SK-N-SH (cell line): ENCODE measurements at regions not wholly inside any gene's neighbourhood (a gene's known extent, or its start where the extent isn't known, plus 50 kb on each side); places are given as distances from the start of the nearest gene placed in this dataset.

Experiments
- CTCF ChIA-PET: fragments of 300-600, 350-600 bp; formaldehyde crosslinking; extraction: SDS; loops from one replicate; lab custom pipeline; 2021; lab: Yijun Ruan, JAX
- POLR2A ChIA-PET: fragments of 350-600 bp; sonication (Branson Sonifier 250); formaldehyde crosslinking; extraction: SDS; loops from one replicate; lab custom pipeline; 2020; ENCODE audit warnings: antibody characterized with exemption, inconsistent platforms; lab: Yijun Ruan, JAX
- DNase-seq: peaks from one replicate; pipeline ENCODE4 v3.0.0; 2012
- H2AFZ ChIP-seq: fragments of 200-600 bp; sonication (generic); 2 replicates; pipeline ENCODE4 v1.8.1; 2016; ENCODE audit warnings: antibody characterized with exemption, mild to moderate bottlenecking, low read depth
- H3F3A ChIP-seq: fragments of 200-600 bp; sonication (generic); replicated peaks from 2 replicates; pipeline ENCODE3; 2016; ENCODE audit warnings: antibody characterized with exemption, mild to moderate bottlenecking; ENCODE audit not compliant: insufficient read depth
- H3K27ac ChIP-seq, 2 experiments: fragments of 200-500 bp in 1 of 2; fragments of 200-600 bp in 1 of 2; sonication (Bioruptor generic) in 1 of 2; sonication (generic), shearing (Covaris generic) in 1 of 2; 2 replicates each; pipeline versions ENCODE4 v1.5.1 to v1.6.1; 2014 to 2016; ENCODE audit warnings: low read depth in 2 of 2, inconsistent platforms in 1 of 2, low read length in 1 of 2, mild to moderate bottlenecking in 1 of 2, mixed read lengths in 1 of 2
- H3K27me3 ChIP-seq: fragments of 200-600 bp; sonication (generic), shearing (Covaris generic); 2 replicates; pipeline ENCODE4 v1.6.1; 2016; ENCODE audit warnings: mixed run types; ENCODE audit not compliant: insufficient read depth
- H3K36me3 ChIP-seq, 2 experiments: fragments of 200-500 bp in 1 of 2; fragments of 200-600 bp in 1 of 2; sonication (Bioruptor generic) in 1 of 2; sonication (generic) in 1 of 2; replicated peaks in 1 of 2; 2 replicates each; pipeline versions ENCODE3 to v1.5.1; 2014 to 2016; ENCODE audit warnings: low read length in 1 of 2, mild to moderate bottlenecking in 1 of 2; ENCODE audit not compliant: insufficient read depth in 2 of 2, control insufficient read depth in 1 of 2
- H3K4me1 ChIP-seq, 2 experiments: fragments of 200-500 bp in 1 of 2; fragments of 200-600 bp in 1 of 2; sonication (Bioruptor generic) in 1 of 2; sonication (generic), shearing (Covaris generic) in 1 of 2; 2 replicates each; pipeline versions ENCODE4 v1.5.1 to v1.6.1; 2014 to 2016; ENCODE audit warnings: low read depth in 1 of 2, low read length in 1 of 2, mixed run types in 1 of 2; ENCODE audit not compliant: insufficient read depth in 2 of 2, control insufficient read depth in 1 of 2
- H3K4me2 ChIP-seq: fragments of 200-600 bp; sonication (generic), shearing (Covaris generic); 2 replicates; pipeline ENCODE4 v1.6.1; 2017; ENCODE audit warnings: mixed run types
- H3K4me3 ChIP-seq, 2 experiments: fragments of 200-500 bp in 1 of 2; fragments of 200-600 bp in 1 of 2; sonication (Bioruptor generic) in 1 of 2; sonication (generic), shearing (Covaris generic) in 1 of 2; 2 replicates each; pipeline versions ENCODE4 v1.5.1 to v1.8.1; 2014 to 2016; ENCODE audit warnings: low read depth in 2 of 2, inconsistent platforms in 1 of 2, low read length in 1 of 2, mild to moderate bottlenecking in 1 of 2, mixed read lengths in 1 of 2, moderate library complexity in 1 of 2
- H3K79me2 ChIP-seq: fragments of 200-600 bp; sonication (generic); 2 replicates; pipeline ENCODE4 v1.8.1; 2017; ENCODE audit warnings: mild to moderate bottlenecking; ENCODE audit not compliant: insufficient read depth
- H3K9ac ChIP-seq: fragments of 200-600 bp; sonication (generic); 2 replicates; pipeline ENCODE4 v1.6.1; 2017; ENCODE audit warnings: mixed run types
- H3K9me2 ChIP-seq: fragments of 200-600 bp; sonication (generic); 2 replicates; pipeline ENCODE4 v1.6.1; 2017; ENCODE audit warnings: mixed run types
- H3K9me3 ChIP-seq: fragments of 200-600 bp; sonication (generic); 2 replicates; pipeline ENCODE4 v1.6.1; 2017; ENCODE audit warnings: mixed run types, mild to moderate bottlenecking, moderate library complexity
- H4K20me1 ChIP-seq: fragments of 200-600 bp; sonication (generic); 2 replicates; pipeline ENCODE4 v1.6.1; 2017; ENCODE audit warnings: mild to moderate bottlenecking, mixed run types; ENCODE audit not compliant: insufficient read depth
- JUND ChIP-seq: IDR thresholded peaks from 2 replicates; pipeline ENCODE4 v1.4.0; 2012
- MAX ChIP-seq: IDR thresholded peaks from 2 replicates; pipeline ENCODE4 v1.4.0; 2012; ENCODE audit warnings: low read depth
- NFIC ChIP-seq: IDR thresholded peaks from 2 replicates; pipeline ENCODE4 v1.4.0; 2012; ENCODE audit warnings: borderline replicate concordance
- PBX3 ChIP-seq: IDR thresholded peaks from 2 replicates; pipeline ENCODE4; 2012
- RAD21 ChIP-seq: IDR thresholded peaks from 2 replicates; pipeline ENCODE4 v1.6.1; 2012; ENCODE audit warnings: mild to moderate bottlenecking, low read length
- RCOR1 ChIP-seq: fragments of 150-350 bp; IDR thresholded peaks from 2 replicates; pipeline ENCODE4 v1.6.1; 2017; ENCODE audit warnings: antibody characterized with exemption, low read length
- RXRA ChIP-seq: IDR thresholded peaks from 2 replicates; pipeline ENCODE4 v1.4.0; 2012; ENCODE audit warnings: low read depth, mild to moderate bottlenecking, borderline replicate concordance
- TCF12 ChIP-seq: IDR thresholded peaks from 2 replicates; pipeline ENCODE4 v1.4.0; 2012
- USF1 ChIP-seq: IDR thresholded peaks from 2 replicates; pipeline ENCODE4 v1.4.0; 2012; ENCODE audit warnings: low read depth, borderline replicate concordance
- ZBTB33 ChIP-seq: IDR thresholded peaks from 2 replicates; pipeline ENCODE4 v1.4.0; 2012; ENCODE audit warnings: low read depth, borderline replicate concordance
- WGBS: methylation state at CpG from one replicate; pipeline ENCODE4 v1.1.6; 2017; ENCODE audit warnings: low lambda C conversion rate; 5-methylcytosine and 5-hydroxymethylcytosine counted together

GRCh38 chr11:110797453-110797852 is 85.2 kb upstream of the ARHGAP20 start:
- no peak for TF ChIP-seq RAD21
- TF ChIP-seq, all 33 proteins: peak for 0
- Histone ChIP-seq H3K9me2 (no peaks in the 10 kb centered on the region), H3K9ac (no peak overlapping the region), H3K27ac (no peak overlapping the region), H4K20me1 (no peaks in the 10 kb centered on the region), H2AFZ (no peak overlapping the region), H3K4me2 (no peak overlapping the region), H3K4me1 (peaks cover 0 to 4% of the 10 kb centered on the region in 2 experiments; a peak in 1 of 4 replicates), H3K9me3 (no peaks in the 10 kb centered on the region), H3K36me3 (no peaks in the 10 kb centered on the region), H3F3A (no peaks in the 10 kb centered on the region), H3K4me3 (no peak overlapping the region), H3K79me2 (no peaks in the 10 kb centered on the region), H3K27me3 (no peaks in the 10 kb centered on the region)
- CTCF ChIA-PET, result no interaction called here
- WGBS, result 81% methylated on average over 2 of the region's 3 CpGs
- no peak for DNase-seq
- POLR2A ChIA-PET, result no interaction called here

GRCh38 chr11:110795112-110795624 is 82.9 kb upstream of the ARHGAP20 start:
- H3K9me3 ChIP-seq, result no peaks in the 10 kb centered on the region
- no peaks in the 10 kb centered on the region for H3K9me2 ChIP-seq
- TF ChIP-seq PBX3, result no peak
- no peak for TF ChIP-seq TCF12
- TF ChIP-seq ZBTB33, result no peak
- TF ChIP-seq MAX, result no peak
- no peak for TF ChIP-seq USF1
- no peak for TF ChIP-seq RXRA
- TF ChIP-seq JUND, result no peak
- TF ChIP-seq NFIC, result no peak
- no peak for TF ChIP-seq RCOR1
- peaks cover 0 to 4% of the 10 kb centered on the region in 2 experiments; a peak in 1 of 4 replicates for H3K4me1 ChIP-seq
- H2AFZ ChIP-seq, result no peak overlapping the region
- DNase-seq, result no peak
- WGBS, result 93% methylated on average over 1 of the region's 1 CpG
- H3K79me2 ChIP-seq, result no peaks in the 10 kb centered on the region
- H3K9ac ChIP-seq, result no peak overlapping the region
- no peaks in the 10 kb centered on the region for H4K20me1 ChIP-seq
- POLR2A ChIA-PET, result no interaction called here
- CTCF ChIA-PET, result no interaction called here
- H3K4me2 ChIP-seq, result no peak overlapping the region
- no peaks in the 10 kb centered on the region for H3K27me3 ChIP-seq
- no peaks in the 10 kb centered on the region for H3K36me3 ChIP-seq
- no peaks in the 10 kb centered on the region for H3F3A ChIP-seq
- H3K4me3 ChIP-seq, result no peak overlapping the region
- H3K27ac ChIP-seq, result no peak overlapping the region
